Erythroblast (primary cell): ENCODE measurements at regions not wholly inside any gene's neighbourhood (a gene's known extent, or its start where the extent isn't known, plus 50 kb on each side); places are given as distances from the start of the nearest gene placed in this dataset.

Experiments
- GATA1 ChIP-seq: IDR thresholded peaks from 2 replicates; pipeline ENCODE4 v1.6.1; 2011; ENCODE audit warnings: low read depth, mild to moderate bottlenecking, control low read depth, low read length, moderate library complexity
- POLR2A ChIP-seq: IDR thresholded peaks from 2 replicates; pipeline ENCODE4 v1.6.1; 2011; ENCODE audit warnings: mild to moderate bottlenecking, low read length

DNA sequence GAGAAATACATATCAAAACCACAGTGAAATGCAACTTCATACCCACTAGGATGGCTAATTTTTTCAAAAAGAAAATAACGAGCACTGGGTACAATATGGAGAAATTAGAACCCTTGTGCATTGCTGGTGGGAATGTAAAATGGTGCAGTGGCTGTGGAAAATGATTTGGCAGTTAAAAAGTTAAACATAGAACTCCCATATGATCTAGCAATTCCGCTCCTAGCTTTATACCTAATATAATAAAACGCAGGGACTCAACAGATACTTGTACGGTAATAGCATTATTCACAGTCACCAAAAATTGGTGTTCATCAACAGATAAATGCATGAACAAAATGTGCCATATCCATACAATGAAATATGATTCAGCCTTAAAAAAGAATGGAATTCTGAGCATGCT lies 58.8 kb upstream of the PLPP4 start:
- no peak for TF ChIP-seq POLR2A
- TF ChIP-seq GATA1 = no peak
